OCI-LY7 (cell line): ENCODE measurements at regions not wholly inside any gene's neighbourhood (a gene's known extent, or its start where the extent isn't known, plus 50 kb on each side); places are given as distances from the start of the nearest gene placed in this dataset.

Experiments
- BruUV-seq: library from RNA; stranded (reverse); fragments of 400-500 nt; replicated peaks from 2 replicates; lab custom pipeline; 2021; lab: Mats Ljungman, UMichigan
- CTCF ChIA-PET: fragments of 300-600 bp; sonication (Branson Sonifier 250); formaldehyde crosslinking; loops from one replicate; lab custom pipeline; 2022; ENCODE audit warnings: antibody characterized with exemption; ENCODE audit not compliant: unreplicated experiment; lab: Charles Lee
- POLR2A ChIA-PET: fragments of 300-600 bp; sonication (Branson Sonifier 250); formaldehyde crosslinking; loops from one replicate; lab custom pipeline; 2022; ENCODE audit warnings: antibody characterized with exemption; lab: Charles Lee
- DNase-seq: peaks from one replicate; pipeline ENCODE4 v3.0.0-alpha.2; 2015; ENCODE audit warnings: low spot score
- H2AFZ ChIP-seq: fragments of 200-600 bp; sonication (generic), shearing (Covaris generic); 2 replicates; pipeline ENCODE4 v1.6.1; 2014; ENCODE audit warnings: mild to moderate bottlenecking, antibody characterized with exemption, low read length, moderate library complexity
- H3K27ac ChIP-seq: fragments of 200-600 bp; sonication (generic); 2 replicates; pipeline ENCODE4 v1.5.1; 2014; ENCODE audit warnings: mixed run types, low read depth, mild to moderate bottlenecking, moderate library complexity, low read length, inconsistent platforms; ENCODE audit not compliant: poor library complexity, severe bottlenecking
- H3K36me3 ChIP-seq: fragments of 200-600 bp; sonication (generic); 2 replicates; pipeline ENCODE4 v1.6.1; 2014; ENCODE audit warnings: mild to moderate bottlenecking, antibody characterized with exemption, low read length, moderate library complexity, mixed read lengths; ENCODE audit not compliant: insufficient read depth
- H3K4me1 ChIP-seq: fragments of 200-600 bp; sonication (generic); 2 replicates; pipeline ENCODE4 v1.5.1; 2014; ENCODE audit warnings: mild to moderate bottlenecking, low read length; ENCODE audit not compliant: insufficient read depth, poor library complexity, severe bottlenecking
- H3K4me2 ChIP-seq: fragments of 200-600 bp; sonication (generic); 2 replicates; pipeline ENCODE4 v1.6.1; 2014; ENCODE audit warnings: mild to moderate bottlenecking, low read length
- H3K4me3 ChIP-seq: fragments of 200-600 bp; sonication (generic); 2 replicates; pipeline ENCODE4 v1.5.1; 2014; ENCODE audit warnings: mild to moderate bottlenecking, low read depth, low read length; ENCODE audit not compliant: poor library complexity, severe bottlenecking
- H3K79me2 ChIP-seq: fragments of 200-600 bp; sonication (generic); 2 replicates; pipeline ENCODE4 v1.6.1; 2016; ENCODE audit warnings: low read depth, mild to moderate bottlenecking, low read length, moderate library complexity, mixed read lengths; ENCODE audit not compliant: insufficient read depth
- H3K9me2 ChIP-seq: fragments of 200-600 bp; sonication (generic); 2 replicates; pipeline ENCODE4 v1.6.1; 2016; ENCODE audit warnings: mild to moderate bottlenecking, low read length, mixed read lengths; ENCODE audit not compliant: insufficient read depth
- H3K9me3 ChIP-seq: fragments of 200-600 bp; sonication (generic); 2 replicates; pipeline ENCODE4 v1.6.1; 2014; ENCODE audit warnings: mild to moderate bottlenecking, mixed run types, low read length, mixed read lengths
- H4K20me1 ChIP-seq: fragments of 200-600 bp; sonication (generic); 2 replicates; pipeline ENCODE4 v1.6.1; 2014; ENCODE audit warnings: mild to moderate bottlenecking, antibody characterized with exemption, low read length, moderate library complexity, mixed read lengths; ENCODE audit not compliant: insufficient read depth
- CTCF ChIP-seq: fragments of 200-600 bp; sonication (generic); conservative IDR thresholded peaks from 2 replicates; pipeline ENCODE4 v1.5.1; 2014; ENCODE audit warnings: mild to moderate bottlenecking, antibody characterized with exemption, low read length, moderate library complexity, mixed read lengths
- EZH2phosphoT487 ChIP-seq: fragments of 200-600 bp; sonication (generic); IDR thresholded peaks from 2 replicates; pipeline ENCODE4 v1.6.1; 2018; ENCODE audit warnings: low read depth, borderline replicate concordance, mild to moderate bottlenecking, mixed run types, antibody characterized with exemption, low read length, moderate library complexity, mixed read lengths
- intact Hi-C: fragments of 100-400 bp; cut with micrococcal nuclease; formaldehyde crosslinking; loops from one replicate; pipeline ENCODE4 v1.10.0; 2022; ENCODE audit not compliant: unreplicated experiment

- intact Hi-C loops: no loop called here
- H2AFZ ChIP-seq: no peak overlapping the region
- ChIA-PET POLR2A (interaction anchor here (0.6 kb wide), 1 partner anchor 87 kb away, joined by 3 read pairs; no protein-coding TSS in a partner anchor), CTCF (no interaction called here)
- H3K79me2 ChIP-seq: no peaks in the 10 kb centered on the region
- no peaks in the 10 kb centered on the region for H3K9me3 ChIP-seq
- no peak overlapping the region for H3K4me2 ChIP-seq
- H4K20me1 ChIP-seq: no peaks in the 10 kb centered on the region
- TF ChIP-seq EZH2phosphoT487 (no peak), CTCF (no peak)
- DNase-seq: no peak
- no TSS peak for BruUV-seq
- H3K9me2 ChIP-seq: no peaks in the 10 kb centered on the region
- H3K36me3 ChIP-seq: no peaks in the 10 kb centered on the region
- no peak overlapping the region for H3K27ac ChIP-seq
- H3K4me3 ChIP-seq: no peak overlapping the region
- no peaks in the 10 kb centered on the region for H3K4me1 ChIP-seq
Observed at GRCh38 chr7:51869452-51869851, 552.8 kb upstream of the COBL start.

GRCh38 chr7:51867117-51867516 is 550.5 kb upstream of the COBL start:
- intact Hi-C loops: no loop called here
- Histone ChIP-seq H3K27ac (no peak overlapping the region), H2AFZ (no peak overlapping the region), H3K79me2 (no peaks in the 10 kb centered on the region), H3K4me1 (no peaks in the 10 kb centered on the region), H4K20me1 (no peaks in the 10 kb centered on the region), H3K9me2 (no peaks in the 10 kb centered on the region), H3K36me3 (no peaks in the 10 kb centered on the region), H3K4me3 (no peak overlapping the region), H3K4me2 (no peak overlapping the region), H3K9me3 (no peaks in the 10 kb centered on the region)
- ChIA-PET CTCF (no interaction called here), POLR2A (no interaction called here)
- TF ChIP-seq CTCF (no peak), EZH2phosphoT487 (no peak)
- no TSS peak for BruUV-seq
- DNase-seq: no peak

- no peak overlapping the region for H3K4me2 ChIP-seq
- no peak overlapping the region for H3K27ac ChIP-seq
- no peaks in the 10 kb centered on the region for H4K20me1 ChIP-seq
- intact Hi-C loops: no loop called here
- no peaks in the 10 kb centered on the region for H3K79me2 ChIP-seq
- DNase-seq: no peak
- no peak for TF ChIP-seq CTCF
- no peak for TF ChIP-seq EZH2phosphoT487
- no peaks in the 10 kb centered on the region for H3K36me3 ChIP-seq
- ChIA-PET CTCF (no interaction called here), POLR2A (no interaction called here)
- no peaks in the 10 kb centered on the region for H3K9me3 ChIP-seq
- H2AFZ ChIP-seq: no peak overlapping the region
- no peaks in the 10 kb centered on the region for H3K9me2 ChIP-seq
- no peak overlapping the region for H3K4me3 ChIP-seq
- BruUV-seq: no TSS peak
- H3K4me1 ChIP-seq: no peaks in the 10 kb centered on the region
Observed at GRCh38 chr7:51860305-51860704, 543.7 kb upstream of the COBL start.
